ENCODE measurements at regions not wholly inside any gene's neighbourhood (a gene's known extent, or its start where the extent isn't known, plus 50 kb on each side); places are given as distances from the start of the nearest gene placed in this dataset.

DNA sequence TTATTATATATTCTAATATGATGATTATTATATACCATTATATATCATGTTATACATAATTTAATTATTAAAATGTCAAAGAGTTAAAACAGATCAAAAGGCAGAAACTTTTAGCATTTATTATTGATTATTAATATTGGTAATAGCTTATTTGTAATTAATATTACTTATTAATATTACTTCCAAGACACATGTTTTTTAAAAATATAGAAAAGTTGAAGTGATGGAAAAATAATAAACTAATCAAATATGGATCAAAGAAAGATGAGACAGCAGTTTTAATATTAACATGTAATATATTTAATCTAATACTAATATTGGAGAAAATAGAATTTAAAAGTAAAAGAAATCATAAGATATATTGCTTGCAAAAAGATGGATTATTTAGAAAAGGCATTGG is 154.6 kb upstream of the TAB2 start:
- TF ChIP-seq, protein P1, sequence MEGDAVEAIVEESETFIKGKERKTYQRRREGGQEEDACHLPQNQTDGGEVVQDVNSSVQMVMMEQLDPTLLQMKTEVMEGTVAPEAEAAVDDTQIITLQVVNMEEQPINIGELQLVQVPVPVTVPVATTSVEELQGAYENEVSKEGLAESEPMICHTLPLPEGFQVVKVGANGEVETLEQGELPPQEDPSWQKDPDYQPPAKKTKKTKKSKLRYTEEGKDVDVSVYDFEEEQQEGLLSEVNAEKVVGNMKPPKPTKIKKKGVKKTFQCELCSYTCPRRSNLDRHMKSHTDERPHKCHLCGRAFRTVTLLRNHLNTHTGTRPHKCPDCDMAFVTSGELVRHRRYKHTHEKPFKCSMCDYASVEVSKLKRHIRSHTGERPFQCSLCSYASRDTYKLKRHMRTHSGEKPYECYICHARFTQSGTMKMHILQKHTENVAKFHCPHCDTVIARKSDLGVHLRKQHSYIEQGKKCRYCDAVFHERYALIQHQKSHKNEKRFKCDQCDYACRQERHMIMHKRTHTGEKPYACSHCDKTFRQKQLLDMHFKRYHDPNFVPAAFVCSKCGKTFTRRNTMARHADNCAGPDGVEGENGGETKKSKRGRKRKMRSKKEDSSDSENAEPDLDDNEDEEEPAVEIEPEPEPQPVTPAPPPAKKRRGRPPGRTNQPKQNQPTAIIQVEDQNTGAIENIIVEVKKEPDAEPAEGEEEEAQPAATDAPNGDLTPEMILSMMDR (IDR thresholded peaks at IDR 0.05; ENCODE audit: insufficient read depth, low read length, poor library complexity, severe bottlenecking), result no peak
- TF ChIP-seq EZH2phosphoT487 (conservative IDR thresholded peaks at IDR 0.05; ENCODE audit: low read length), result no peak

Data from SU-DHL-6 (cell line).